ENCODE measurements at regions not wholly inside any gene's neighbourhood (a gene's known extent, or its start where the extent isn't known, plus 50 kb on each side); places are given as distances from the start of the nearest gene placed in this dataset.

DNA sequence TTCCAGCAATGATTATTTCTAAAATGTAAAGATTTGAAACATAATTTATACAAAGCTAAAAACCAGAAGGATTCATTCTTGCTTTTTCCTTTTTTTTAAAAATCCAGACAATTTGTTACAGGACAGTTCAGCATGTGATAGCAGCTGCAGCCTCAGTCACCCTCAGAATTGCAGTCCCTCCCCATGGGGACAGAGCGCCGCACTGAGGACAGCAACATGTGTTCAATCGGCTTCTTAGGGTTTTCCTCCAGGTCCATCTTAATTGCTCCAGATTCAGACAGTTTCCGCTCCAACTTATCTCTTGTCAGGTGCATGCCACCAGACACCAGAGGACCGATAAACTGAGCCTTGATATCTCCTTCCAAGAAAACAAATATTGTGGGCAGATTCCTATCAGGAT, 134.9 kb upstream of the TBC1D5 start:
- TF ChIP-seq SUZ12 (IDR thresholded peaks at IDR 0.05; ENCODE audit: extremely low read depth, insufficient read depth, insufficient read length) = no peak
- TF ChIP-seq YY1 (IDR thresholded peaks at IDR 0.05; ENCODE audit: insufficient read depth, insufficient read length) = no peak
- no peak for TF ChIP-seq ZNF274 (IDR thresholded peaks at IDR 0.05; ENCODE audit: low read depth, low read length)
